ENCODE measurements at regions not wholly inside any gene's neighbourhood (a gene's known extent, or its start where the extent isn't known, plus 50 kb on each side); places are given as distances from the start of the nearest gene placed in this dataset.

- peaks cover 1% of the 10 kb centered on the region for H3K27me3 Mint-ChIP-seq (ENCODE audit: low read depth)
- H2AFZ ChIP-seq (ENCODE audit: low read length): no peak overlapping the region
- no peak overlapping the region for H4K91ac ChIP-seq (ENCODE audit: insufficient read length, low read depth, low read length)
- H3K9me3 ChIP-seq (ENCODE audit: control insufficient read depth, low read depth, low read length): no peaks in the 10 kb centered on the region
- H3K4ac ChIP-seq (ENCODE audit: low read depth, low read length): no peak overlapping the region
- H3K27ac ChIP-seq (ENCODE audit: insufficient read length, low read depth, low read length): no peak overlapping the region
- H2BK12ac ChIP-seq (ENCODE audit: insufficient read length, low read depth, low read length): no peak overlapping the region
- no peak overlapping the region for H4K8ac ChIP-seq (replicated peaks; ENCODE audit: insufficient read length, low read depth, low read length)
- no peak overlapping the region for H3K18ac ChIP-seq (ENCODE audit: insufficient read length, low read depth, low read length)
- TF ChIP-seq, protein P1, sequence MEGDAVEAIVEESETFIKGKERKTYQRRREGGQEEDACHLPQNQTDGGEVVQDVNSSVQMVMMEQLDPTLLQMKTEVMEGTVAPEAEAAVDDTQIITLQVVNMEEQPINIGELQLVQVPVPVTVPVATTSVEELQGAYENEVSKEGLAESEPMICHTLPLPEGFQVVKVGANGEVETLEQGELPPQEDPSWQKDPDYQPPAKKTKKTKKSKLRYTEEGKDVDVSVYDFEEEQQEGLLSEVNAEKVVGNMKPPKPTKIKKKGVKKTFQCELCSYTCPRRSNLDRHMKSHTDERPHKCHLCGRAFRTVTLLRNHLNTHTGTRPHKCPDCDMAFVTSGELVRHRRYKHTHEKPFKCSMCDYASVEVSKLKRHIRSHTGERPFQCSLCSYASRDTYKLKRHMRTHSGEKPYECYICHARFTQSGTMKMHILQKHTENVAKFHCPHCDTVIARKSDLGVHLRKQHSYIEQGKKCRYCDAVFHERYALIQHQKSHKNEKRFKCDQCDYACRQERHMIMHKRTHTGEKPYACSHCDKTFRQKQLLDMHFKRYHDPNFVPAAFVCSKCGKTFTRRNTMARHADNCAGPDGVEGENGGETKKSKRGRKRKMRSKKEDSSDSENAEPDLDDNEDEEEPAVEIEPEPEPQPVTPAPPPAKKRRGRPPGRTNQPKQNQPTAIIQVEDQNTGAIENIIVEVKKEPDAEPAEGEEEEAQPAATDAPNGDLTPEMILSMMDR (conservative IDR thresholded peaks at IDR 0.05): no peak
- H3K56ac ChIP-seq (ENCODE audit: insufficient read length, low read depth, low read length): no peak overlapping the region
- no peak overlapping the region for H3T11ph ChIP-seq (ENCODE audit: low read length)
- H2AK5ac ChIP-seq (ENCODE audit: insufficient read length, low read length): no peak overlapping the region
- H3K4me2 ChIP-seq (ENCODE audit: insufficient read depth, insufficient read length, low read length): no peak overlapping the region
- H3K27me3 ChIP-seq (ENCODE audit: insufficient read depth, low read length): no peaks in the 10 kb centered on the region; the same call in 1 of the 2 replicates
- H3K23me2 ChIP-seq (ENCODE audit: insufficient read length, low read depth, low read length, poor library complexity, severe bottlenecking): peaks cover 5% of the 10 kb centered on the region
- peaks cover 10 to 16% of the 10 kb centered on the region in 2 experiments for H3K4me1 Mint-ChIP-seq
- H3K23ac ChIP-seq (ENCODE audit: insufficient read length, low read depth, low read length): no peak overlapping the region
- no peak overlapping the region for H4K5ac ChIP-seq (ENCODE audit: insufficient read length, low read depth, low read length)
- no peaks in the 10 kb centered on the region for H3K9me3 Mint-ChIP-seq
- no peaks in the 10 kb centered on the region for H3K4me1 ChIP-seq (ENCODE audit: insufficient read depth, low read length)
- H3K27ac Mint-ChIP-seq: 0 out of 7 replicates have a peak overlapping the region, but pooled peaks of 1 of the 3 experiments have one; percentile 0
- no peaks in the 10 kb centered on the region for H3K79me1 ChIP-seq (ENCODE audit: insufficient read depth, low read depth, low read length, poor library complexity, severe bottlenecking)
- no peak overlapping the region for H3K4me3 Mint-ChIP-seq
- no peak for DNase-seq
- H2BK20ac ChIP-seq (ENCODE audit: low read depth, low read length, poor library complexity, severe bottlenecking): no peak overlapping the region
- no peak overlapping the region for H3K9ac ChIP-seq (ENCODE audit: extremely low read depth, insufficient read length, low read length)
- H3K36me3 Mint-ChIP-seq (ENCODE audit: insufficient read depth in 1 of 3, low read depth in 3 of 3): no peaks in the 10 kb centered on the region
- WGBS (ENCODE audit: extremely low coverage, insufficient read length, low lambda C conversion rate): no CpG with 5 or more reads among the region's 7 CpGs
- no peak overlapping the region for H2BK5ac ChIP-seq (ENCODE audit: insufficient read length, low read length)
- no peak overlapping the region for H2BK120ac ChIP-seq (ENCODE audit: low read depth, low read length, poor library complexity, severe bottlenecking)
- H3K14ac ChIP-seq (ENCODE audit: insufficient read depth, low read length): no peak overlapping the region
- H4K20me1 ChIP-seq (ENCODE audit: control insufficient read depth, insufficient read depth, insufficient read length): no peaks in the 10 kb centered on the region
- H2BK15ac ChIP-seq (ENCODE audit: low read depth, low read length): no peak overlapping the region
- H3K79me2 ChIP-seq (ENCODE audit: insufficient read depth, low read length): no peaks in the 10 kb centered on the region
These were observed 71.3 kb upstream of the CLDN5 start for GRCh38 chr22:19595532-19595931.

All from H9 (cell line).